PC-3 (cell line): ENCODE measurements at regions not wholly inside any gene's neighbourhood (a gene's known extent, or its start where the extent isn't known, plus 50 kb on each side); places are given as distances from the start of the nearest gene placed in this dataset.
A peak's percentile ranks its signal among the peaks of the same experiment; 100 is the strongest.

Experiments used
- ATAC-seq: fragments of 200-7000 bp; cut with Tn5 transposase; 2 replicates; pipeline ENCODE4 v1.9.1; 2020; ENCODE audit warnings: mild to moderate bottlenecking, moderate library complexity
- BruUV-seq: library from RNA; stranded (reverse); fragments of 400-500 nt; replicated peaks from 2 replicates; lab custom pipeline; 2021; lab: Mats Ljungman, UMichigan
- CTCF ChIA-PET: fragments of 300-600 bp; sonication (Branson Sonifier 250); formaldehyde crosslinking; loops from one replicate; lab custom pipeline; 2022; ENCODE audit warnings: antibody characterized with exemption; lab: Charles Lee
- POLR2A ChIA-PET: fragments of 300-600 bp; sonication (Branson Sonifier 250); formaldehyde crosslinking; loops from one replicate; lab custom pipeline; 2022; ENCODE audit warnings: antibody characterized with exemption; ENCODE audit not compliant: unreplicated experiment; lab: Charles Lee
- DNase-seq: peaks from one replicate; pipeline ENCODE4 v3.0.0-alpha.2; 2015
- H2AFZ ChIP-seq: fragments of 300-600 bp; sonication (generic); 2 replicates; pipeline ENCODE4 v1.6.0; 2016; ENCODE audit warnings: antibody characterized with exemption, low read length
- H3F3A ChIP-seq: fragments of 300-600 bp; sonication (generic); one replicate; pipeline ENCODE4 v1.6.0; 2017; ENCODE audit warnings: antibody characterized with exemption, low read length, control low read depth, mild to moderate bottlenecking; ENCODE audit not compliant: unreplicated experiment
- H3K27ac ChIP-seq: fragments of 300-600 bp; sonication (generic); 2 replicates; pipeline ENCODE4 v1.5.1; 2016; ENCODE audit warnings: mild to moderate bottlenecking, low read length
- H3K27me3 ChIP-seq: fragments of 300-600 bp; sonication (generic); 2 replicates; pipeline ENCODE4 v1.6.1; 2016; ENCODE audit warnings: low read length, mixed read lengths
- H3K36me3 ChIP-seq: fragments of 300-600 bp; sonication (generic); 2 replicates; pipeline ENCODE4 v1.6.1; 2016; ENCODE audit warnings: low read depth, mixed run types, low read length, mixed read lengths
- H3K4me1 ChIP-seq: fragments of 300-600 bp; sonication (generic); 2 replicates; pipeline ENCODE4 v1.5.1; 2016; ENCODE audit warnings: low read length; ENCODE audit not compliant: insufficient read depth
- H3K4me2 ChIP-seq: fragments of 300-600 bp; sonication (generic); 2 replicates; pipeline ENCODE4 v1.6.0; 2016; ENCODE audit warnings: low read length
- H3K4me3 ChIP-seq: fragments of 300-600 bp; sonication (generic); 2 replicates; pipeline ENCODE4 v1.5.1; 2016; ENCODE audit warnings: mild to moderate bottlenecking, low read length, mixed read lengths
- H3K79me2 ChIP-seq: fragments of 300-600 bp; sonication (generic); 2 replicates; pipeline ENCODE4 v1.6.1; 2017; ENCODE audit warnings: low read length, mixed read lengths
- H3K9ac ChIP-seq: fragments of 300-600 bp; sonication (generic); 2 replicates; pipeline ENCODE4 v1.6.0; 2016; ENCODE audit warnings: mild to moderate bottlenecking, low read length
- H3K9me2 ChIP-seq: fragments of 300-600 bp; sonication (generic); replicated peaks from 2 replicates; pipeline ENCODE4 v1.6.1; 2016; ENCODE audit warnings: mixed run types, low read length, mixed read lengths
- H3K9me3 ChIP-seq: fragments of 300-600 bp; sonication (generic); 2 replicates; pipeline ENCODE4 v1.6.1; 2016; ENCODE audit warnings: low read length, mixed read lengths
- H4K20me1 ChIP-seq: fragments of 300-600 bp; sonication (generic); 2 replicates; pipeline ENCODE4 v1.6.1; 2016; ENCODE audit warnings: low read length, mixed read lengths
- CTCF ChIP-seq: fragments of 300-600 bp; sonication (generic); conservative IDR thresholded peaks from 2 replicates; pipeline ENCODE4 v1.5.1; 2017; ENCODE audit warnings: antibody characterized with exemption, low read depth, mild to moderate bottlenecking, low read length
- EZH2 ChIP-seq: fragments of 300-600 bp; sonication (generic); IDR thresholded peaks from one replicate; pipeline ENCODE4 v1.6.1; 2017; ENCODE audit warnings: antibody characterized with exemption, mild to moderate bottlenecking, low read length; ENCODE audit not compliant: unreplicated experiment
- EZH2phosphoT487 ChIP-seq: fragments of 300-600 bp; sonication (generic); IDR thresholded peaks from 2 replicates; pipeline ENCODE4 v1.6.1; 2018; ENCODE audit warnings: mild to moderate bottlenecking, antibody characterized with exemption, low read length, borderline replicate concordance
- intact Hi-C: fragments of 100-400 bp; cut with micrococcal nuclease; formaldehyde crosslinking; loops from 2 replicates; pipeline ENCODE4 v1.9.0; 2023

GRCh38 chr7:125099519-125099918 is 169.9 kb upstream of the POT1 start:
- no peak overlapping the region for H3K27ac ChIP-seq
- H3K4me2 ChIP-seq: no peak overlapping the region
- no peak overlapping the region for H2AFZ ChIP-seq
- H3K27me3 ChIP-seq: no peaks in the 10 kb centered on the region
- ChIA-PET POLR2A (no interaction called here), CTCF (no interaction called here)
- no peaks in the 10 kb centered on the region for H3K79me2 ChIP-seq
- no peaks in the 10 kb centered on the region for H3K36me3 ChIP-seq
- H3K9me2 ChIP-seq: no peaks in the 10 kb centered on the region
- no peak for TF ChIP-seq EZH2
- no peak for TF ChIP-seq EZH2phosphoT487
- TF ChIP-seq CTCF: no peak
- H3K4me1 ChIP-seq: no peaks in the 10 kb centered on the region
- intact Hi-C loops: no loop called here
- ATAC-seq (no peak), DNase-seq (no peak)
- no peaks in the 10 kb centered on the region for H3F3A ChIP-seq
- H4K20me1 ChIP-seq: no peaks in the 10 kb centered on the region
- no peak overlapping the region for H3K9ac ChIP-seq
- H3K9me3 ChIP-seq: no peaks in the 10 kb centered on the region
- no TSS peak for BruUV-seq
- no peak overlapping the region for H3K4me3 ChIP-seq

- Histone ChIP-seq H3K27ac (no peak overlapping the region), H3K9me2 (no peaks in the 10 kb centered on the region), H3K4me2 (no peak overlapping the region), H2AFZ (no peak overlapping the region), H3K9me3 (no peaks in the 10 kb centered on the region), H3K27me3 (no peaks in the 10 kb centered on the region), H4K20me1 (no peaks in the 10 kb centered on the region), H3K4me1 (no peaks in the 10 kb centered on the region), H3K79me2 (no peaks in the 10 kb centered on the region), H3K36me3 (no peaks in the 10 kb centered on the region), H3K4me3 (no peak overlapping the region), H3K9ac (no peak overlapping the region), H3F3A (no peaks in the 10 kb centered on the region)
- peak; percentile 5 for DNase-seq
- ChIA-PET CTCF (no interaction called here), POLR2A (no interaction called here)
- peak; percentile 15; the same call in 1 of the 2 replicates for ATAC-seq
- BruUV-seq: no TSS peak
- TF ChIP-seq CTCF (no peak), EZH2 (no peak), EZH2phosphoT487 (no peak)
- intact Hi-C loops: no loop called here
Measured at GRCh38 chr7:125098377-125098970, 168.8 kb upstream of the POT1 start.

- TF ChIP-seq CTCF (no peak), EZH2 (no peak), EZH2phosphoT487 (no peak)
- ChIA-PET POLR2A (no interaction called here), CTCF (no interaction called here)
- H3K4me2 ChIP-seq: no peak overlapping the region
- ATAC-seq (no peak), DNase-seq (peak; percentile 6)
- no peaks in the 10 kb centered on the region for H3K4me1 ChIP-seq
- no peaks in the 10 kb centered on the region for H3K79me2 ChIP-seq
- no peak overlapping the region for H3K9ac ChIP-seq
- H3K9me3 ChIP-seq: no peaks in the 10 kb centered on the region
- no peaks in the 10 kb centered on the region for H4K20me1 ChIP-seq
- no peak overlapping the region for H3K4me3 ChIP-seq
- BruUV-seq: no TSS peak
- H3K9me2 ChIP-seq: no peaks in the 10 kb centered on the region
- no peak overlapping the region for H3K27ac ChIP-seq
- H3K36me3 ChIP-seq: no peaks in the 10 kb centered on the region
- no peak overlapping the region for H2AFZ ChIP-seq
- intact Hi-C loops: no loop called here
- no peaks in the 10 kb centered on the region for H3K27me3 ChIP-seq
- no peaks in the 10 kb centered on the region for H3F3A ChIP-seq
Measured at GRCh38 chr7:125090596-125090995, 161.0 kb upstream of the POT1 start.
